HG03280 (cell line): ENCODE measurements at regions not wholly inside any gene's neighbourhood (a gene's known extent, or its start where the extent isn't known, plus 50 kb on each side); places are given as distances from the start of the nearest gene placed in this dataset.
"Not testable (repeated sequence)": the region's sequence is repeated elsewhere in the genome, so short reads cannot be mapped to it uniquely, and the experiment has no call there.

Experiments used
- ATAC-seq: cut with Tn5 transposase; IDR thresholded peaks from one replicate; pipeline ENCODE4 v1.9.1; 2021; ENCODE audit warnings: mild to moderate bottlenecking, moderate library complexity; ENCODE audit not compliant: unreplicated experiment

DNA sequence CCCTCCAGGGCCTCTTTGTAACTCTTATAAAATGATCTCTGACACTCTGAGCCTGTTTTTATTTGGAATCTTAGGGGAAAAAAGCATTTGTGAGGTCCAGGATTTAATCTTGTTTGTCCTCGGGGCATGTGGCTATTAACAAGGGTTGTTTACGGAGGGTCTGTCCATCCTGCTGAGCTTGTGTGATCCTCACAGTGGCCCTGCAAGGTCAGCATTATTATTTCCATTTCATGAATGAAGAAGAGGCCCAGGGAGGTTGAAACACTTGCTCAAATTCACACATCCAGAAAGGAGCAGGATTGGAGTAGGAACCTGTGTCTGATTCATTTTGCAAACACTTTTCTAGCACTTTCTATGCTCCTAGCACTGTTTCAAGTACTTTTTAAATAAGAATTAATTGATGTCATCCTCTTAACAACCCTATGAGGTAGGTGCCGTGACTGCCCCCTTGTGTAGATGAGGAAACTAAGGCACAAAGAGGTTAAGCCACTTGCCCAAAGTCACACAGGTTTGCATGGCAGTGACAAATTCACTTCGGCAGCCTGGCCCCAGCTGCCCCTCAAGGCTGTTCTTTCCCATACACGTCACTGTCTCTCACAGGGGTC lies 178.9 kb downstream of the MIS18A start:
- no peak for ATAC-seq

DNA sequence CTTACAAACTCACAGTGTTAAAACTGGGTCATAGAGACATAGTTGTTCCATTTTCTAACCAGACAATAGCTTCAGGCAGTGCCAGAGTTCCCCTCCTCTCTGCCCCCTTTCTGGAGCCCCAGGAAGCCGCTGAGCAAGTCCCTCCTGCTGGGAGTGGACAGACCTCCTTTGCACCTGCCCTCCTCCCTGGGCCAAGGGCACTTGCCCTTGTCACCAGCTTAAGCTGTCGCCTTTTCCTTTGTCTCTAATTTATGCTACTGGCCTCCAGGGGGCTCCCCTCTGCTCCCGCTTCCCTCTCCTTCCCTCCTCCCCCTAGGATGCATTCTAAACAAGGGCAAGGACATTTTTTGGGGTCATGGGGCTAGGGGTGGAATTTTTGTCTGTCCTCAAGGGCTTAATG lies 182.4 kb downstream of the MIS18A start:
- ATAC-seq: no peak

DNA sequence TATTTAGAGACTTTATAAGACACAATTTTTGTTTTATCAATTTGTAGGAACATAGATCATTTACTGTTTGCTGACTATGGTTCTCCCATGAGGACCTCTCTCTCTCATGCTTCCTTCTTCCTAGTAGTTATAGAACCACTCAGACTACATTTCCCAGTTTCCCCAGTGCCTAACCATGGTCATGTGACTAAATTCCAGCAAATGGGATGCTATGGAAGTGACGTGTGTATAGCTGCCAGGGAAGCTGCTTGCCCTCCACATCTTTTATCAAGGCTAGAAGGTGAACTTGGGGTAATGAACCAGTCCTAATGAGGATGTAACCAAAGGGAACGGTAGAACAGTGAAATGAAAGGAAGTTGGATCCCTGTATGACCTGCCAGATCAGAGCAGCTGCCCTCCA lies 184.0 kb downstream of the MIS18A start:
- ATAC-seq: no peak

DNA sequence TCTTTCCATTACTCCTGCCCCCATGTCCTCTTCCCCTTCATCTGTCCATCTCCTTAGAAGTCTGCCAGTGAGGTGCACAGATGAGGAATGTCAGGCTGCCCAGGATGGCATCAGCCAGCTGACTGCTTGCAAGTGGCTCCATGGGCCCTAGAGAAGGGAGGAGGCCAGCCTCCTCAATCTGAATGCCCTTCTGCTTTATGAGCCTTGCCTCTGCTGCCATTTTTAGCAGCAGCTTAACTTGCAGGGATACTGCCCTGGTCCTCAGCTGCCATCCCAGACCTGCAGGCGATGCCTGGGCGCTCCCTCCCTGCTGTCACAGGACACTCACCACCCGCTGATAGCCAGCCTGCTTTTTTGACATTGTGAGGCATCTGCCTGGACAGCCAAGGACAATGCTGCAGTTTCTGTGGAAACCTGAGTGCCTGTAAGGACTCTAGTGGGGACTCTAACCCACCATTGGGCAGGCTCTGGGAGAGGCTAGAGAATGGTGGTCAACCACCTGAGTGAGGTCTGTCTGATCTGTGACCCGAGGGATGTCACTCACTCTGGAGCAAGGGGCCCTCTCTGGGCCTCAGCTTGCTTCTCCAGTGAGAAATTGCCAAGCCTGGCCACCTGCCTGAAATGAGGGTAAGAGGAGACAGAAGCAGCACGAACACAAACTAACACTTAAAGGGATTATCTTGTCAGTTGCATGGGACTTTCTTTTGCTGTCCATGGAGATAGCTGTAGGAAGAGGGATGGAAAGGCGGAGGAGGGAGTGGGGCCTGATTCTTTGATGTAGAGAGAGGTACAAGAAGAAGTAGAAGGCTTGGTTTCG lies 185.0 kb downstream of the MIS18A start:
- no peak for ATAC-seq

DNA sequence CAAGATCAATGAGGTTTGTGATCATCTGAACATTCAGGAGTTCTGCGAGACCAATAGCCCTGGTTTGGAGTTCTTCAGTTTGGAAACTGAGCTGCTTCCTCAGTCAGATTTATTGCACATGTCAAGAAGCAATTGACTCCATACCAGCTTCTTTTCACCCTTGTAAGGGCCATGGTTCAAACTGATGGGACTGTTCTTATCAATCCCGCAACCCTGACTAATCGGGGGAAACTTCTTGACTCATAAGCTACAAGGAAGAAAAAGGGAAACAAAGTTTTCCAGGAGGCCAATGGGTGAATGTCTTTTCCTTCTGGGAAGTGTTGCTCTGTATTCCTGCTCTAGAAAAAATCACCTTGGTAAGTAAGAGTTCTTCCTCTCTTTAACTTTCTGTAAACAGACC lies 187.9 kb downstream of the MIS18A start:
- no peak for ATAC-seq

DNA sequence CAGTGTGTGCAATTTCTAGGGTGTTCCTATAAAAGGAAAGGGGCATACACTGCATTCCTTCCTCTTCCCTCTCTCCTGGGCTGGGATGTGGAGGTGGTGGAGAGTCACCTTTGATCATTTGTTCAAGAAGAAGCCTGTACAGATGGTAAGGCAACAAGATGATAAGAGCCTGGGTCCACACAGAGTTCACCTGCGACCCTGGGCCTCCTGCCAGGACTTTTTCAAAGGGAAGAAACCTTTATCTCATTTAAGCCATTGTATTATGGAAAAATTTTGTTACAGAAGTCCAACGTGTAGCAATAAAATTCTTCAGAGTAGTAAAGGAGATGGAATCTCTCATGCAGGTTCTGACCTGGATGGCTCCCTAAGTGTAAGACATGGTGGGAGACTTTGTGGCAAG lies 189.1 kb downstream of the MIS18A start:
- ATAC-seq: no peak

DNA sequence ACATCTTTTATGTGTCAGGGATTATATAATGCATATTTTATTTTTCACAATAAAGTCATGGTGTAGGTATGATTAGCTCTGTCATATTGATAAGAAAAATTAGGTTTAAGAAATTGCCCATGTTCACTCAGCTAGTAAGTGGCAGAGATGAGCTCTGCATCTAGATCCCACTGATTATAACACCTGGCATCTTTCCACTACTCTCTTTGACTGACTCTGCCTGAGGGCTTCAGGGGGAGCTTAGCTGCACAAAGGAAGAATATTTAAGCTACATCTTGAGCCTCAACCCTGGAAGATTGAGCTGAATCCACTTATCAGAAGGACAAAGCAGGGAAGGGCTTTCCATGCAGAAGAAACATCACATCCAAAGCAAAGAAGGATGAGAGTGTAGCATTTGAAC lies 190.4 kb downstream of the MIS18A start:
- no peak for ATAC-seq

DNA sequence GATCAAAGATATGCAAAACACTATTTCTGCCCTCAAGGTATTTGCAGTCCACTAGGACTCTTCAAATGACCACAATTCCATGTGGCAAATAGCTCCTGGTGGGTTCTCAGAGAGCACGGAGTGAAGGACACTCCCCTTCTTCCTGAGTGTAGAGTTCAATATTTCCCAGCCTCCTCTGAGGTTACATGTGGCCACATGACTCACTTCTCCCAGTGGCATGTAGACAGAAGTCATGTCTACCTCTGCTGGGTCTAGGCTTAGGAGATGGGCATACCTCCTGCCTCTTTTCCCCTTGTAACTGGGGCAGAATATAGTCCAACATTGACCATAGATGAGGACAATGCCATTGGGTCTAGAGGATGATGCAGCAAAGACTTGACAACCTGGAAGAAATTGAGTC lies 191.4 kb downstream of the MIS18A start:
- ATAC-seq: no peak

DNA sequence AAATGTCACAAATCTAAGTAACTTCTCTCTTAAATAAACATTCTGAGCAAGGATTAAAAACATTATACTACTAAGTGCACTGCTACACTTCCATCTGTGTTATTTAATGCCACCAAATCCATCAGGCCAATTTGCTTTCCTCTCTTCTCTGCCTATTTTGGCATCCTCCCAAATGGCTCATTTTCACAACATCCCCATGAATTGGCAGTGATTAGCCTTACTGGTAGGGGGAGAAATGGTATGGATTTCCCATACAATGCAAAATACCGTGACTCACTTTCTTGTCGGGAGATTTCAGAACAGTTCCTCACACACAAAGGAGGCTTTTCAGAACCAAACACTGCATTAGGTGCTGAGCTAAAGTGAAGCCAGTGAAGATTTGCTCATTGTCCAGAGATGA lies 195.7 kb downstream of the MIS18A start:
- ATAC-seq: no peak

DNA sequence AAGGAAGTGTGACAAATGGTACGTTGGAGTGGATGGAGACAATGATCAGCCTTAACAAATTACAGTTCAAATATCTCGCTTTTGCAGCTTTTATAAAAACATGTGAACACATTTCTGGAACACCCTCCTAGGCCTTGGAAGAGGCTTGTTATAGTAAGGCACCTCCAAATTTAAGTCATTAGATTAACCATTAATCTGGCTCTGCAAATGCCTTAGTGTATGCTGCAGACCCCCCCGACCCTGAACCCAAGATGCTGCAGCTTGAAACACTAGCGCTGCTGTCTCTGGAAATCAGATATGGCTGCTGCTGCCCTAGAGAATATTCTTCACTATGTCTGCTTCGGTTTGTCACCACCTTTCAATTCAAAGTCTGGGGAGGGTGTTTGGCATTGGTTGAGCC lies 196.4 kb downstream of the MIS18A start:
- ATAC-seq: no peak

DNA sequence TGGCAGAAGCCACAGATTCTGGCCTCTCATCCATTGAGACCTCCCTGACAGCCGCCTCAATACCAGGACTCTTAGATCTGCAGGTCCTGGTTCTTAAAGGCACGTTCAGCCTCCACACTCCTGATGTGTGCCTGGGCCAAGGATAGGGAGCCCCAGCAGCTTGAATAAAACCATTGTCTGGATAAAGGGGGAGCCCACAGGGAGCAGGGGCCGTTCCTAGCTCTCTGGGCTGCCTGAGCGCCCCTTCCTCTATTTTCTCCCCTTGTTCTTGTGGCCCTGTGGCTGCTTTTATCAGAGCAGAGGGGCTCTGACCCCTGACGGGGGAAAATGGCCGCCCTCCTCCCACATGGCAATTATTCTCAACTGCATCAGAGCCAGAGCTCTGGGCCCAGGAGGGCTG lies 200.8 kb downstream of the HUNK start:
- no peak for ATAC-seq

DNA sequence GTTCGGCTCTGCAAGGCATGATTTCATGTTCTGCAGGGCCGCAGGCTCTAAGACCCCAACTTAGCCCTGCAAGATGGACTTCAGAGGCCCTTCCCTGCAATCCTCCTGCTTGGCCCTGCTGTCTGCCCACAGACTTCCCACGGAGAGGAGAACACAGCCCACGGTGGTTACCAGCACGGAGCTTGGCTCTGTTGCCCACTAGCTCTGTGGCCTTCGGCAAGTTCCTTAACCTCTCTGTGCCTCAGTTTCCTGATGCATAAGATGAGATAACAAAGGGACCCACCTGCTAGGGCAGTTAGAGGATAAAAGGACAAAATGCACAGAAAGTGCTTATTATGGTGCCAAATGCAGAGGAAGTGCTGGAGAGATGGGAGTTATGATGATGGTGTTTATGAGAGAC lies 200.4 kb downstream of the HUNK start:
- ATAC-seq: no peak

DNA sequence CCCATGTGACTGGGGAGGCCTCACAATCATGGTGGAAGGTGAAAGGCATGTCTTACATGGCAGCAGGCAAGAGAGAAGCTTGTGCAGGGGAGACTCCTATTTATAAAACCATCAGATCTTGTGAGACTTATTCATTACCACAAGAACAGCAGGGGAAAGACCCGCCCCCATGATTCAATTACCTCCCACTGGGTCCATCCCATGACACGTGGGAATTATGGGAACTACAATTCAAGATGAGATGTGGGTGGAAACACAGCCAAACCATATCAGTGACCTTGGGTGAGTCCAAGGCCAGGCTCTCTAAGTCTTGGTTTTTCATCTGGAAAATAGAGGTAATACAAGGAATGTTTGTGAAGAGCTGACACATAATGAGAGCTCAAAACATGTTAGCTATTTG lies 198.8 kb downstream of the HUNK start:
- ATAC-seq: not testable (repeated sequence)

DNA sequence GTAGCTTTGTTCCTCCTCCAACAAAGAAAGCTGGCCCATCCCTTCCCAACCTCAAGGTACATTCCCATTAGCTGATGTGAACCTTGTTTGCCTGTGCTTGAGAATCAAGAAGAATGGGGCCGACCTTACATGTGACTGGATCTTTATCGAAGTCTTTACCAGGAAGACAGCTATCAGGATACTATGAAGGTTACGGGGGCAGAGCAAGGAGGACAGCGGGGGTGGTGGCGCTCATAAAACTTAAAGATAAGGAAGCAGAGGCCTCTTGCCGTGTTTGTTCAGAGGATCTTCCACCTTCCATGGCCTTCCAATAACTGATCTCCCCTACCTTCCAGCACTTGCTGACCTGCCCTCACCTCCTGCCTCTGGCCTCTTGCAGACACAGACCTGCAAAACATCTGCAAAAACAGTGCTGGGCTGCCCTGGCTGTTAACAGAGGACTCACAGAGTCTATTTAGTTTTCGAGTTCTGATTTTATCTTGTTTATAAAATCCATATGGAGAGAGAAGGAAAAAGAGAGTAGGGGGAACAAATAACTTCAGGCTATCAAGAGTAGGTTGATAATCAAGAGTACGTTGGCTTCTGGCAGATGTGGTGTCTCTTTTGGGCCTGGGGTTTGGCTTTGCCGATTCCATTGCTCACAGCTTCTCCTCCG lies 198.0 kb downstream of the HUNK start:
- no peak for ATAC-seq

DNA sequence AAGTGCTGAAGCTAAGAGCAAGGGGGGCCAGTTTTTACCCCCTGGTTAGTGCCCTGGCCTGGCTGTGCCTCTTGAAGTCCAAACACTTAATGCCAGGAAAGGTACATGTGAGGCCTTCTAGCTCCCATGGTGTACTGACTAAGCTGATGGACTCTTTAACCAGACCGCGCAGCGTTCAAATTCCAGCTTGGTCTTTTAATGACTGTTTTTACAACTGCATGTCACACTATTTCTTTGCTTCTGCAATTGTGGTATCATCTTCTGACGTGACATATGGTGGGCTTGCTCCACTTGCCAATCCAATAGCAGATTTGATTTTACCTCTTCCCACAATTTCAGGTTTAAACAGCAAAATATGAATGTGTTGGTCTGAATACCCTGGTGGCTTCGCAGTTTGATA lies 197.3 kb downstream of the HUNK start:
- no peak for ATAC-seq

DNA sequence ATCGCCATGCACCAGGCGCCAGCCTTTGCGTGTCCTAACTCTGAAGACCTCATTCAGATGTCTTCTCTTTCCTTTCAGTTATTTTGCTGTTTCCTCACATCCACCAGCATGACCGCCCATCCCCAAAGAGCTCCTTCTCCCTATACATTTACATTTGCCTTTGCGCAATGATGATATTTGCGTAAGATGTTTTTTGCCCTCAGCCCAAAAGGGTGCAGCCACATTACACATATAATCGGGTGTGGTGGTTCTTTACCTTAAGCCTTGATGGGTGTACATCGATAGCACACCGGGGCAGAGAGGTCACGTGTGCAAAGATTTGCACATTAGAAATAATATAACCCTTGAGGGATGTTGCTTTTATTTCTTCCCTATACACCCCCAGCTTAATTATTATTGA lies 192.8 kb downstream of the HUNK start:
- ATAC-seq: no peak

DNA sequence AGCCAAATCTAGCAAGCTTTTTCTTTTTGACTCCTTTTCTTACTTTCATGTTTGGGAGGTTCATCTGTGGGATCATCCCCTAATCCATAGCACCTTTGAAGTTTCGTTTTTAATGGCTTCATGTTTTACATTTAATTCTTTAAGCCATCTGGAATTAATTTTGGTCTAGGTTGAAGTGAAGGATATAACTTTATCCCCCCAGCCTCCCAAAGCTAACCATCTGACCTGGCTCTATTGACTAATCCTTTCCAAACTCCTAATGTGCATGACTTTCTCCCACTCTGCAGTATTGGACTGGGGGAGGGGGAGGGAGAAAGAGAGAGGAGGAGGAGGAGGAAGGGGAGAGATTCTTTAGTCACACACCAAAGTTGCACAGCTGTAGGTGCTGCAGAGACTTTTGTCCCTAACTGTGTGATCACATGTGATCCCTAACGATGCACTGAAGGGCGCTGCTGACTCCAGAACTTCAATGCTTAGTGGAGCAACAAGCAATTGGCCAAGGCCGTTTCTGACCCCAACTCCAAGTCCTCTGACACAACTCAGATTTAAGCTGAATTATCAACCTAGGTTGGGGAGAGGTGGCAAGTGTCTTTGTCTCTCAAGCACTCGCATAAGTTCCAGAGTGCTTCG lies 191.6 kb downstream of the HUNK start:
- ATAC-seq: no peak

DNA sequence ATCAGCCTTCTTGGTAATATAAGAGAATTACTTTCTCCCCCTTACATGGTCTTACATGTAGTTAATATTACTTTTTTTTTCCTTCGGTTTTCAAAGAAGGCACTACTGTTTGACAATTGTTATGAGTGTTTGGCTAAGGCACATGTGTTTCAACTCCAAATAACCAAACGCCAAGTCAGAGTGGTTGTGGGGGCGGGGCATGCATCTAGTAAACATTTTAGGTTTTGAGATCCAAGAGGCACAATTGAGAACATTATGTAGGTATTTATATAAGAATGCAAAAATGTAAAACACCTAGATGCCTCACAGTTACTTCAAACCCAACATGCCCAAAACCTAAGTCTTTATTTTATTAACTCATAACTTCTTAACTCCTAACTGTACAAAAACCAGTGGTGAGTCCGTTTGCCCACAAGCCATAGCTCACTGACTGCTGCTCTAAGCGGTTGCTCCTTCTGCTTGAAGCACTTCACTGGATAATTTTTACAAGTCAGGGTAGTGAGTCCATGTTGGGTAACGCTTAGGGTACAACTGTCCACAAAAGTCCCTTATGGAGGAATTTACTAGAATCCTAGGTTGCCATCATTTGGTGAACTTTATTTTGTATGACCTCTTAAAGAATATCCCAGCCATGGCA lies 189.9 kb downstream of the HUNK start:
- no peak for ATAC-seq

DNA sequence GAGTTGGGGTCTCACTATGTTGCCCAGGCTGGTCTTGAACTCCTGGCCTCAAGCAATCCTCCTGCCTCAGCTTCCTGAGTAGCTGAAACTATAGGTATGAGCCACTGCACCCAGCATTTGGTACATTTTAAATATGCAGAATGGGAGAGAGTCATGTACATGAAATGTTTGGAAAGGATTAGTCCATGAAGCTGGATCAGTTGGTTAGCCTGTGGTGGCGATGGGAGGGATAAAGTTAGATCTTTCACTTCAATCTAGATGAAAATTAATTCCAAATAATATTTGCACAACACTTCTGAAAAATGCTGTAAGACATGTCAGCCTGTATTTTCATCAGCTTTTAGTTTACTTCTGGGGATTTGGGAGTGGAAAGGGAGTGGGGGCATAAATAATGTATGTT lies 188.9 kb downstream of the HUNK start:
- ATAC-seq: no peak

DNA sequence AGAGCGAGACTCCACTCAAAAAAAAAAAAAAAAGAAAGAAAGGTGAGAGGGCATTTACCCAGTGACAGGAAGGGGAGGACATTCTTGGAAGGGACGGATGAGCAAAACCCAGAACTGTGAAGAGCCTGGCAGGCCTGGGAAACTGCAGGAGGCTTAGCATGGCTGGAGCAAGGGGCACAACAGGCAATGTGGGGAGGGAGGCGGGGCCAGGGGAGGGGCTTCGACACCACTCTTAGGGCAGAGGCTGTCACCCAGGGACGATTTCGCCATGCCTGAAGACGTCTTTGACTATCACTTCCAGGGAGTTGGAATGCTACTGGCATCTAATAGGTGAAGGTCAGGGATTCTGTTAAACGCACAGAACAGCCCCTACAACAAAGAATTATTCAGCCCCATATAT lies 184.0 kb downstream of the HUNK start:
- ATAC-seq: no peak

DNA sequence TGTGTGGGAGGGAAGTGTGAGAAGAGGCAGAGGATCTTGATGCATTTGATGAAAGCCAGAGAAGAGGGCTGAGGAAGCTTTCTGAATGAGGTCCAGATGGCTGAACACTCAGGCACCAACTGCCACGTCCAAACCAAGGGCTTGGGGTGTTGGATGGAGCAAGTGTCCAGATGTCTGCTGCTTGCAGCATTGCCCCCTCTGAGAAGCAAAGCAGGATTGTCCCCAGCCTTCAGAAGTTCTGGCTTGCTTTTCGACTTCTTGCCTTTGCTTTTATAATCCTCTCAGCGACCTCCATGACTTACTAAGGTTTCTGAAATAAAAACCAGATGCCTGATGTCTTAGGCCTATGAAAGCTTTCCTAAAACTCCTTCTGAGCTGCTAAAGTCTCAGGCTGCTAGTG lies 182.5 kb downstream of the HUNK start:
- ATAC-seq: no peak
